ENCODE measurements at regions not wholly inside any gene's neighbourhood (a gene's known extent, or its start where the extent isn't known, plus 50 kb on each side); places are given as distances from the start of the nearest gene placed in this dataset.
"Not testable (repeated sequence)": the region's sequence is repeated elsewhere in the genome, so short reads cannot be mapped to it uniquely, and the experiment has no call there.

- no peak for DNase-seq
Measured at GRCh38 chr2:20949256-20949655, 94.6 kb downstream of the APOB start.

DNA sequence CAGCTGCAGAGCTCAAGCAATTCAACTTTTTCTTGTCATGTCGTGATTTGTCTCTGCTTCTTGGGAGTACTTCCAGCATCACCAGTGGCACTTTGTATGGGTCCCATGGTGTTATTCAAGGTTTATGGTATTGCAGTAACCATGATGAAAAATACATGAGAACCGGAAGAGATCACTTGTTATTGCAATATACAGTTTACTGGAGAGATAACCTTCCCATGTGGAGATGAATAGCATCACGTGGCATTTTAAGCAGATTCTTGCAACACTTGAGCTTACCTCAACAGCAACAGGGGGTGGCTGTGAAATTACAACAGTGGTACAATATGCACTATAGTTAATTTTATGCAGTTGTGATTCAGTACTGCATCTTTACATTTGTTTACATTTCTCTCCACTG lies 97.4 kb downstream of the APOB start:
- no peak for DNase-seq

DNA sequence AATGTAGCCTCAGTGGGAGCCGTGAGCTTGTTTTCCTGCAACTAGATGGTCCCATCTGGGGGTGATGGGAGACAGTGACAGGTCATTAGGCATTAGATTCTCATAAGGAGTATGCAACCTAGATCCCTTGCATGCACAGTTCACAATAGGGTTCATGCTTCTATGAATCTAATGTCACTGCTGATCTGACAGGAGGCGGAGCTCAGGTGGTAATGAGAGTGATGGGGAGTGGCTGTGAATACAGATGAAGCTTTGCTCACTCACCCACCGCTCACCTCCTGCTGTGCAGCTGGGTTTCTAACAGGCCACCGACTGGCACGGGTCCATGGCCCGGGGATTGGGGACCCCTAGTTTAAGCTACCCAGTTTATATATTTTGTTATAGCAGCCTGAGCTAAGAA lies 100.2 kb downstream of the APOB start:
- DNase-seq, result not testable (repeated sequence)

GRCh38 chr2:20942646-20943125 lies 101.2 kb downstream of the APOB start:
- DNase-seq, result no peak

DNA sequence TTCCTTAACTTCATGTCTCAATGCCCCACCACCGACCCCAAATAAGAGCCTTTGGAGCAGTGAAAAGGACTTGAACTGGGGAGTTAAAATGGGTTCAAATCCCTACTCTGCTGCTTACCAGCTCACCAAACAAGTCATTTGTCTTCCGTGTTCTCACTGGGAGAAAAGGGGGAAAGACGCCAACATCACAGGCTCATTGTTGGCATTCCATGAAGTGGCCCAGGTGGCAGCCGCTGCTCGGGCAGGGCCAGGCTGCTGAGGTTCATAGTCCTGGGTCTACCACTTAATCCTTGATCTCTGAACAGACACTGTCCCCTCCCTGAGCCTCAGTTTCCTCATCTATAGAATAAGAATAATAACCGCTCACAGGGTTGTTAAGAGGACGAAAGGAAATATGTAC lies 103.0 kb downstream of the APOB start:
- DNase-seq, result no peak

DNA sequence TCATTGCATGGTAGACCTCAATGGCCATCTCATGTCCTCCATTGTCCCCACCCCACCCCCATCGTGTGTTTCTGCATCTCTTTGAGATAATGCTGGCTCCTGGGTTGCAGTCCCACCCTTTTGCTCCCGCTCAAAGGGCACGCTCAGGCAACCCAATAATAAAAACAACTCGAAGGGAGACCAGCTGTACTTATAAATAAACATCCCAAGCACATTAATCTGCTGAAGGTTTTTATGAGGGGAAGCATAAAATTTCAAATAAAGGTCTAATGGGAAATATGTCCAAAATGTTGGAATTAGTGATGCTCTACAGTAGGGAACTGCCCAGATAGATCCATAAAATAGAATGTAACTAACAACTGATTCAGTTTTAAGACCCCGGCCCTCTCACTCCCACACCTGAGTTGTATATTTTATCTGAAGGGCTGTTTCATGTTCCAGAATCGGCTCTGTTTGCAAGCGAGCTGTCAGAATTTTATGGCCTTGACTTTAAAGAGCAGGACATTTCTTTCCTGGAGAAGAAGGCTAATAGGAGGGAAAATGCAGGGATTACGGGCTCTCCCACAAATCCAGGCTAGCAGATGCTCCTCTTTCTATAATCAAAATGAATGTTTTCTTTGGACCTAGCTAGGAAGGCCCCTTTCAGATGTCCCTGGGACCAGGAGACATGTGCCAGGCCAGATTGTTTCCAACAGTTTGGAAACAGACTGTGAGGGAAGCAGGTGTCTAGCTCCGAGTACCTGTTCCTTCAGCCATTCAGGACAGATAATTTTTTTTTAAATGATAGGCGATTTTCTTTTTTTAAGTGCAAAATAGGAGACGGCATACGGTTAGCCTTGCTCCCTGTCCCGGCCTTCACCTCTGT lies 103.7 kb downstream of the APOB start:
- DNase-seq, result no peak

DNA sequence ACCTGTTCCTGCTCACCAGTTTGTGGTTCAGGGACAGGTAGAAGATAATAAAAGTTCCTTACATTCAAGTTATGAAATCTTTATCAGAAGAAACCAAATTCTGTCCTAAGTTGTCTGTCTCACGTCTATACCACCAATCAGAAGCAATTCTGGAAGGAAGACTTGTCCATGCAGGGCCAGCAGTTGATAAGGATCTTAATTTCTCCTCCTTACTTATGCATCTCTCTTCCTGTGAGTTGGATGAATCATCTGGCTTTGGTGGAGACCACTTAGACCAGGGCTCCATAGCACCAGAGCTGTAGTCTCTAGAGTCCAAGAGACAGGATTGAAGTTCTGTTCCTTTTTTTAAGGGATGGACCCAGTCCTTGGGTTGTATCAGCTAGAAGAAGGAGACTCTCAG lies 106.5 kb downstream of the APOB start:
- DNase-seq, result no peak

- DNase-seq, result no peak
Measured at GRCh38 chr2:20935168-20935775, 108.6 kb downstream of the APOB start.

DNA sequence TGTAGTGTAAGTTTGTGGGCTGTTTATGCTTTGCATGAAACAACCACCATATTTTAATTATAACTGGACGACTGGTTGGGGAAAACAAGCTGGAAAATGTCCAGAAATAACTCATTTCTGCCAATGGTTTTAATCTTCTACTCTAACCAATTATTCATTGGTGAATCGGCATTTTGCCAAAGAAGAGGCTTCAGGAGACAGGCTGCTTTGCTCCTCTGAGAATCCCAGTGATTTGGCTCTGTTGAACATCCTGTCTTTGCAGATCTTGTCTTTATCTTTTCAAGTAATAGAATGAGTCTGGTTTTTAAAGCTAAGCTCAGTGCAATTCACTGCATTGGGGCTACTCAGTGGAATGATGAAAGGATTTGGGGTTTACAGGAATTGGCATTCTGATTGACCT lies 109.6 kb downstream of the APOB start:
- no peak for DNase-seq

- DNase-seq, result no peak
Measured at GRCh38 chr2:20933714-20934113, 110.2 kb downstream of the APOB start.

DNA sequence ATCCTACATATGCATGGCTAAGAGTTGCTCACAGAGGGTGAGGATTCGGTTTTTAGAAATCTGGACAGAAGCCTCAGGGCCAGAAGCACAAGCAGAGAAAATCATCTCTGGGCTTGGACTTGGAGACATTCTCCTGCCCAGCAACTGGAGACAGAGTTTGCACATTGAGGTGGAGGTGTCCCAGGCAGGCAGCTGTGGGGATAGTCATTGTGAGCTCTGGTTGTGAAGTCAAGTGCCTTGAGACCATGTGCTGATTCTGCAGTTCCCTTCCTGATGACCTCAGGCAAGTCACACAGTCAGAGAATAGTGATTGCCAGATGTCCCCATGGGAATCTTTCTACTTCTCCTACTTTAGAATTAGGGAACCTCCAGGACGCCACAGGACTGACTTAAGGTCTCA lies 108.4 kb upstream of the LDAH start:
- DNase-seq, result peak in 2 of 3 donors; percentile 2 to 20

- no peak for DNase-seq
Measured at GRCh38 chr2:20930928-20931327, 108.0 kb upstream of the LDAH start.

- DNase-seq, result no peak
Measured at GRCh38 chr2:20929721-20930120, 106.8 kb upstream of the LDAH start.

DNA sequence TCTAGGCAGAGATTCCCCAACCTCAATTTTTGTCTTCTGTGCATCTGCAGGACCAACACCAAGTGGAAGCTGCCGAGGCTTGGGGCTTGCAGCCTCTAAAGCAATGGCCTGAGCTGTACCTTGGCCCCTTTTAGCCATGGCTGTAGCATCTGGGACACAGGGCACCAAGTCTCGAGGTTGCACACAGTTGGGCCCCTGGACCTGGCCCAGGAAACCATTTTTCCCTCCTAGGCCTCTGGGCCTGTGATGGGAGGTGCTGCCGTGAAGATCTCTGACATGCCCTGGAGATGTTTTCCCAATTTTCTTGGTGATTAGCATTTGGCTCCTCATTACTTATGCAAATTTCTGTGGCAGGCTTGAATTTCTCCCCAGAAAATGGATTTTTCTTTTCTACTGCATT lies 105.7 kb upstream of the LDAH start:
- no peak for DNase-seq

- peak in 2 of 3 donors; percentile 10 to 33 for DNase-seq
Measured at GRCh38 chr2:20925265-20925889, 102.5 kb upstream of the LDAH start.

DNA sequence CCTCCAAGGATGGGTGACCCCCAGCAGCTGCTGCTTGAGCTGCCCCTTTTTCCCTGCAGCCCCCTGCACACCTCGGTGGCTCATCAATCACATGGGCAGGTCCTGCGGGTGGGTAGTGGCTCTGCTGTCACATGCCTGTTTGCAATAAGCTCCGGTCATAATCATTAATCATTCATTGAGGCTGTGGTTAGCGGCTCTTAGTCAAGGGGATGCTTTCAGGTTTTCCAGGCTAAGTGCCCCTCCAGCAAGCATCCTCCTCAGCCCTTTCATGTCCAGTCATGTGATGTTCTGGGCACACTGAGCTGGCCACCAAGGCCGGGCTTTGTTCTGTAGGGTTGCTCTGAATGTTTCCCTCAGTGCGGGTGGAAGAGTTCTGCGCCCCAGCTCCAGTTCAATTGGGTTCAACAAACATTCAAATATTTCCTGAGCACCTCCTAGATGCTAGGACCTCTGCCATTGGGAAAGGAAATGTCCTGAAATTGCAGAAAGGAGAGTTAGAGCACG lies 96.4 kb upstream of the LDAH start:
- DNase-seq, result no peak

DNA sequence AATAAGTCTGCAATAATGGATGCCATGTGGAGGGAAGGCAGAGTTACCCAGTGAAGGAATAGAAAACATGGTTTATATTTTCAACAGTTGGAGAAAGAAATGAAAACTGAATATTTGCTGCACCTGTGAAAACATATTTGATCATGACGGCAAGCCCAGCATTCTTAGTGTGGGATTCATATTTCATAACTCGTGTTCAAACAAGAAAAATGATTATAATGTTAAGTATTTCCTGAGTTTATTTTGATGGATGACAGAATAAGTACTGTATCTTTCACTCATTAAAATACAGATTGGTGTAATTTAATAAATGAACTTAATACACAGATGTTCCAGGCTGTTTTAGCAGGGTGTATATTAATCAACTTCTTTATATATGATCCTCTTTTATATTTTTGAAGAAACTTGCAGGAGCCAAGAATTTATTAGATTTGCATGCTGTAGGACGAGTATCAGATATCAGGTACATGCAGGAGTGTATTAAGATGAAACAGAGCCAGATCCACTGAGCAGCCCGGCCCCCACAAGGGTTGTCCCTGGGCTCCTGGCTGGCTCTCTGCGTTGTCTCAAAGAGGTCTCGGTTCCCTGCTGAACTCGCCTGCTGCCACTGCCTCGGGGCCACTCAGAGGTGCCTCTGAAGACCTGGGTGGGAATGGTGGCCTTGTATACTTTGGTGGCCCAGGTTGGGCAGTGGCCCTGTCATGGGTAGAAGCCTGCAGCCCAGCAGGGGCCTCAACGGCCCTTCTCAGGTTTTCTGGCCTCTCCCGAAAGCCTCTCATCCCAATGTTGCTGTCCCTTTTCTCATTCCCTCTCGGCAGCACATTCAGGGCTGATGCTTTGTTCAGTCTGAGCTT lies 95.0 kb upstream of the LDAH start:
- no peak for DNase-seq

- no peak for DNase-seq
Measured at GRCh38 chr2:20917287-20917660, 94.4 kb upstream of the LDAH start.

DNA sequence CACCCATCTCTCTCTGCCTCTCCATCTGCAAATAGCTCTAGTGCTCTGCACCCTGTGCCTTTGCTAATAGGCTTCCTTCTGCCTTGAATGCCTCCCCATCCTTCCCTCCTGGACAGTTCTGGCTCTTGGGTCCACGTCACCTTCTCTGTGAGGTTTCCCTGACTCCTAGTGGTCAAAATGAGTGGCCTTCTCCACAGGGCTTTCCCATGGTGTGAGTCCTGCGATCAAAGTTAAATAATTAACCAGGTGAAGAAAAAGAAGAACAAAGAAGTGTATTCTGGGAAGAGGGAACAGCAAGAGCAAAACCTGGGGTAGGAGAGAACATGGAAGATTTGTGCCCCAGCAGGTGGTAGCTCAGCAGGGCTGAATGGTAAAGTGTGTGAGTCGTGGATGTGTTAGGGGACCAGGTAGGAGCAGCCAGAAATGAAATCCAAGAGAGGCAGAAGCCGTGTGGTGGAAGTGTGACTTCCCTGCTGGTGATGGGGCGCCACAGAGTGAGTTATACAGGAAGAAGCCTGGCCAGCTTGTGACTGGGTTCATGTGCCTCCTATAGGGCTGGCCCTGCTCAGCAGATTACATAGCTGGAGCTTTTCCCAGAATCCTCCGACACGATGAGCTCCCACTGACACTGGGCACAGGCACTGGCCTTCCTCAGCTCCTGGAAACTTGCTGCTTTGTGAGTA lies 93.8 kb upstream of the LDAH start:
- no peak for DNase-seq

DNA sequence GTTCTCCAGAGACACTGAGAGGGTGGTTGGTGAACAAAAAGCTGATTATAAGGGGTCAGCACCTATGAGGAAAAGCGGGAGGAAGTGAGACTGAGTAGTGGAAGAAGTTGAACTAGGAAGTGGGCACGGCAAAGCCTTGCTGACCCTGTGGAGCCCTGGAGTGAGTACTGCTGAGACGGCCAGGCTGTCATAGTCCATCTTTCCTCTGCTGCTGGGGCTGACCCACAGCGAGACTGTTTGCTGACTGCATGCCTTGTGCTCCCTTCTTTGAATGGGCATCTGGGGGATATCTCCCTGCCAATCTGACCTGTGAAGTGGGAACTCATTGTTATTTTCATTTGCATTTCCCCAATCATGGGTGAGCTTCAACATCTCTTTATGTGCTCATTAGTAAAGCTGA lies 92.4 kb upstream of the LDAH start:
- no peak for DNase-seq

DNA sequence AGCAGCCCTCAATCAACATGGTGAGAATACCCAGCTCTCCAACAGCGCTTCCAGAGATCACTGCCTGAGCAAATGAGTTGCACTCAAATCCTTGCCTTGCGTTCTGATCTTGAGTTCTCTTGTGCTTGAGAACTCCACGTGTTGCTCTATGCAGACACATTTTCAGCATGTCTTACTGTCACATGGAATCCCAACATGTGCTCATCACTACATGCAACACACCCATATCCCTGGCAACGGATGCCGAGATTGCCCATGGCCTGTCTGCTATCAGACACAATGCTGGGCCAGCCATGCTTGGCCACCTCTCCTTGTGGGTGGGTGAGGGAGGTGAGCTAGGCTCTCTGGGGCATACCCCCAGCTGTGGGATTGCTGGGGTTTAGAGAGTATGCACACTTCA lies 91.9 kb upstream of the LDAH start:
- no peak for DNase-seq

DNA sequence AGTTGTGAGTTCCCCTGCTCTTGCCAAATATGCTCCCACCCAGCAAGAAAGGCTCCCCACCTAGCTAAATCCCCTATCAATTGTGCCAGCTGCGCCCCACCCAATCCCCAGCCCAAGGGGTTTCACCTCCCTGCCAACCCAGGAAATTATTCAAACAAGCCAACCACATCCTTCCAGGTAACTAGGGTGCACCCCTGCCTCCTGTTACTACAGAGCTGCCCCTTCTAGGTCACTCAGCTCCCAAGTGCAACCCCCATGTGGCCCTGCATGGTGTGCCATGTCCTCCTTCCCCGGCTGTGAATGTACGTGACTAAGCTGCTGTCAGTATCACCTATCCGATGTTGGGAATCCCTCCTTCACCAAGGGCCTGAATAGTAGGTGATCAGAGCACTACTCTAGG lies 91.2 kb upstream of the LDAH start:
- no peak for DNase-seq

All from suppressor macrophage treated with lipopolysaccharide for 1 hour (primary cell).